DND-41 (cell line): ENCODE measurements at regions not wholly inside any gene's neighbourhood (a gene's known extent, or its start where the extent isn't known, plus 50 kb on each side); places are given as distances from the start of the nearest gene placed in this dataset.

Source experiments
- ATAC-seq: fragments of 200-7000 bp; cut with Tn5 transposase; 3 replicates; pipeline ENCODE4 v1.9.1; 2021; ENCODE audit warnings: low read depth; ENCODE audit not compliant: insufficient read depth
- DNase-seq: peaks from one replicate; pipeline ENCODE4 v3.0.0-alpha.2; 2020
- H2AFZ ChIP-seq: 2 replicates; pipeline ENCODE4 v1.6.0; 2012; ENCODE audit warnings: low read depth, low read length
- H3K27ac ChIP-seq: 2 replicates; pipeline ENCODE4 v1.5.1; 2012; ENCODE audit warnings: low read length, inconsistent platforms
- H3K27me3 ChIP-seq: fragments of 200-600 bp; sonication (generic); 2 replicates; pipeline ENCODE4 v1.6.0; 2012; ENCODE audit warnings: low read length, mild to moderate bottlenecking, inconsistent platforms; ENCODE audit not compliant: insufficient read depth, poor library complexity
- H3K36me3 ChIP-seq: 2 replicates; pipeline ENCODE4 v1.5.1; 2012; ENCODE audit warnings: low read length, inconsistent platforms; ENCODE audit not compliant: insufficient read depth
- H3K4me1 ChIP-seq: 2 replicates; pipeline ENCODE4 v1.5.1; 2012; ENCODE audit warnings: mild to moderate bottlenecking, low read length; ENCODE audit not compliant: insufficient read depth
- H3K4me2 ChIP-seq: 2 replicates; pipeline ENCODE4 v1.6.0; 2012; ENCODE audit warnings: mild to moderate bottlenecking, moderate library complexity, low read length, inconsistent platforms; ENCODE audit not compliant: insufficient read depth
- H3K4me3 ChIP-seq, 2 experiments: fragments of 200-600 bp in 1 of 2; shearing (Covaris generic) in 1 of 2; 2 replicates each; pipeline ENCODE4 v1.5.1; 2012 to 2016; ENCODE audit warnings: inconsistent platforms in 2 of 2, low read length in 2 of 2, mild to moderate bottlenecking in 2 of 2, low read depth in 1 of 2, moderate library complexity in 1 of 2
- H3K79me2 ChIP-seq: 2 replicates; pipeline ENCODE4 v1.6.0; 2012; ENCODE audit warnings: low read length, inconsistent platforms; ENCODE audit not compliant: insufficient read depth
- H3K9ac ChIP-seq: 2 replicates; pipeline ENCODE4 v1.6.0; 2012; ENCODE audit warnings: low read depth, mild to moderate bottlenecking, inconsistent platforms, low read length, moderate library complexity
- H3K9me3 ChIP-seq: 2 replicates; pipeline ENCODE4 v1.5.1; 2012; ENCODE audit warnings: low read length, moderate library complexity, mild to moderate bottlenecking, inconsistent platforms; ENCODE audit not compliant: insufficient read depth, severe bottlenecking
- H4K20me1 ChIP-seq: 2 replicates; pipeline ENCODE4 v1.6.0; 2012; ENCODE audit warnings: low read length; ENCODE audit not compliant: insufficient read depth
- CTCF ChIP-seq: IDR thresholded peaks from 2 replicates; pipeline ENCODE4 v1.5.1; 2012; ENCODE audit warnings: borderline replicate concordance, low read length, moderate library complexity, mild to moderate bottlenecking; ENCODE audit not compliant: poor library complexity, severe bottlenecking; ENCODE audit errors: extremely low read depth
- EZH2 ChIP-seq: IDR thresholded peaks from 3 replicates; pipeline ENCODE4 v1.6.1; 2012; ENCODE audit warnings: borderline replicate concordance, low read depth, mild to moderate bottlenecking, moderate library complexity, low read length, inconsistent platforms; ENCODE audit not compliant: severe bottlenecking

- no peak overlapping the region for H3K27ac ChIP-seq
- H4K20me1 ChIP-seq: no peaks in the 10 kb centered on the region
- no peak overlapping the region for H3K9ac ChIP-seq
- no peak overlapping the region for H2AFZ ChIP-seq
- H3K4me2 ChIP-seq: no peak overlapping the region
- ATAC-seq (no peak), DNase-seq (no peak)
- H3K4me3 ChIP-seq: no peak overlapping the region
- H3K4me1 ChIP-seq: no peaks in the 10 kb centered on the region
- no peaks in the 10 kb centered on the region for H3K9me3 ChIP-seq
- peaks cover 3% of the 10 kb centered on the region for H3K27me3 ChIP-seq
- TF ChIP-seq CTCF: no peak
- no peak for TF ChIP-seq EZH2
- H3K79me2 ChIP-seq: no peaks in the 10 kb centered on the region
- H3K36me3 ChIP-seq: no peaks in the 10 kb centered on the region
Measured at GRCh38 chr3:99537416-99537815, 101.0 kb upstream of the COL8A1 start.

- Histone ChIP-seq H3K9me3 (no peaks in the 10 kb centered on the region), H3K27ac (no peak overlapping the region), H3K79me2 (no peaks in the 10 kb centered on the region), H3K36me3 (no peaks in the 10 kb centered on the region), H3K4me1 (no peaks in the 10 kb centered on the region), H4K20me1 (no peaks in the 10 kb centered on the region), H3K4me2 (no peak overlapping the region), H3K27me3 (peaks cover 3% of the 10 kb centered on the region), H3K9ac (no peak overlapping the region), H3K4me3 (no peak overlapping the region), H2AFZ (no peak overlapping the region)
- ATAC-seq (no peak), DNase-seq (no peak)
- TF ChIP-seq EZH2 (no peak), CTCF (no peak)
Measured at GRCh38 chr3:99536555-99537314, 101.7 kb upstream of the COL8A1 start.

GRCh38 chr3:99534951-99535704, 103.3 kb upstream of the COL8A1 start:
- no peak overlapping the region for H3K4me3 ChIP-seq
- H3K27me3 ChIP-seq: peaks cover 3% of the 10 kb centered on the region
- H3K36me3 ChIP-seq: no peaks in the 10 kb centered on the region
- H4K20me1 ChIP-seq: no peaks in the 10 kb centered on the region
- ATAC-seq (no peak), DNase-seq (no peak)
- no peak overlapping the region for H3K4me2 ChIP-seq
- H3K9ac ChIP-seq: no peak overlapping the region
- H2AFZ ChIP-seq: no peak overlapping the region
- TF ChIP-seq CTCF: no peak
- H3K9me3 ChIP-seq: no peaks in the 10 kb centered on the region
- no peaks in the 10 kb centered on the region for H3K4me1 ChIP-seq
- H3K79me2 ChIP-seq: no peaks in the 10 kb centered on the region
- H3K27ac ChIP-seq: no peak overlapping the region
